NCI-H2081 (cell line): ENCODE measurements at regions not wholly inside any gene's neighbourhood (a gene's known extent, or its start where the extent isn't known, plus 50 kb on each side); places are given as distances from the start of the nearest gene placed in this dataset.

ENCODE experiments used
- DNase-seq, 2 experiments: peaks; one replicate each; lab custom pipeline; 2025; lab: John Stamatoyannopoulos, UW

GRCh38 chr9:73655363-73655762, 503.7 kb downstream of the ANXA1 start:
- DNase-seq, result no peak

GRCh38 chr9:73655831-73656230, 504.2 kb downstream of the ANXA1 start:
- DNase-seq, result no peak

GRCh38 chr9:73665253-73665652, 513.6 kb downstream of the ANXA1 start:
- DNase-seq, result no peak

GRCh38 chr9:73667749-73668148, 516.1 kb downstream of the ANXA1 start:
- no peak for DNase-seq

GRCh38 chr9:73680831-73681230, 529.2 kb downstream of the ANXA1 start:
- peak in 1 of 2 experiments; percentile 16 for DNase-seq

- DNase-seq, result no peak
Observed at GRCh38 chr9:73682789-73683188, 531.1 kb downstream of the ANXA1 start.

- DNase-seq, result peak; percentile 33 to 53
Observed at GRCh38 chr9:73683862-73684591, 532.4 kb downstream of the ANXA1 start.

GRCh38 chr9:73684601-73685000, 532.9 kb downstream of the ANXA1 start:
- no peak for DNase-seq

- no peak for DNase-seq
Observed at GRCh38 chr9:73685786-73686185, 534.1 kb downstream of the ANXA1 start.

- DNase-seq, result no peak
Observed at GRCh38 chr9:73689051-73689870, 537.6 kb downstream of the ANXA1 start.

GRCh38 chr9:73701415-73702057, 549.9 kb downstream of the ANXA1 start:
- DNase-seq, result no peak

- DNase-seq, result no peak
Observed at GRCh38 chr9:73714294-73714693, 562.6 kb downstream of the ANXA1 start.

- no peak for DNase-seq
Observed at GRCh38 chr9:73715591-73715990, 563.9 kb downstream of the ANXA1 start.

GRCh38 chr9:73719660-73720059, 568.0 kb downstream of the ANXA1 start:
- DNase-seq, result no peak

- DNase-seq, result no peak
Observed at GRCh38 chr9:73720601-73721000, 568.9 kb downstream of the ANXA1 start.

- DNase-seq, result no peak
Observed at GRCh38 chr9:73736270-73736669, 584.6 kb downstream of the ANXA1 start.

- no peak for DNase-seq
Observed at GRCh38 chr9:73738741-73739530, 587.3 kb downstream of the ANXA1 start.

- peak in 1 of 2 experiments; percentile 11 for DNase-seq
Observed at GRCh38 chr9:73741316-73741715, 589.7 kb downstream of the ANXA1 start.

- DNase-seq, result no peak
Observed at GRCh38 chr9:73742412-73742811, 590.7 kb downstream of the ANXA1 start.

GRCh38 chr9:73743826-73744225, 592.2 kb downstream of the ANXA1 start:
- no peak for DNase-seq

GRCh38 chr9:73745598-73745997, 593.9 kb downstream of the ANXA1 start:
- no peak for DNase-seq

GRCh38 chr9:73753171-73753570, 601.5 kb downstream of the ANXA1 start:
- no peak for DNase-seq
